ENCODE measurements at regions not wholly inside any gene's neighbourhood (a gene's known extent, or its start where the extent isn't known, plus 50 kb on each side); places are given as distances from the start of the nearest gene placed in this dataset.

GRCh38 chr3:144426366-144426765 is 454.7 kb downstream of the DIPK2A start:
- TF ChIP-seq MAX (IDR thresholded peaks at IDR 0.05): no peak
- TF ChIP-seq TEAD4 (IDR thresholded peaks at IDR 0.05): no peak
- no peak for TF ChIP-seq USF1 (IDR thresholded peaks at IDR 0.05)
- TF ChIP-seq CEBPB (IDR thresholded peaks at IDR 0.05): no peak
- TF ChIP-seq EGR1 (IDR thresholded peaks at IDR 0.05): no peak
- TF ChIP-seq TAF1 (IDR thresholded peaks at IDR 0.05; ENCODE audit: low read depth): no peak
- TF ChIP-seq ZBTB7A (IDR thresholded peaks at IDR 0.05; ENCODE audit: low read depth): no peak
- TF ChIP-seq NFIC (IDR thresholded peaks at IDR 0.05): no peak
- no peak for TF ChIP-seq CREB1 (IDR thresholded peaks at IDR 0.05; ENCODE audit: low read depth)
- no peak for TF ChIP-seq YY1 (IDR thresholded peaks at IDR 0.05; ENCODE audit: low read depth)
- TF ChIP-seq FOXM1 (IDR thresholded peaks at IDR 0.05; ENCODE audit: borderline replicate concordance, low read depth): no peak
- no peak for TF ChIP-seq RAD21 (IDR thresholded peaks at IDR 0.05; ENCODE audit: low read depth)
- no peak for TF ChIP-seq REST (IDR thresholded peaks at IDR 0.05; ENCODE audit: low read depth)
- no peak for TF ChIP-seq TCF12 (IDR thresholded peaks at IDR 0.05; ENCODE audit: low read depth)
- TF ChIP-seq EP300 (IDR thresholded peaks at IDR 0.05; ENCODE audit: borderline replicate concordance): no peak

- no peak for TF ChIP-seq TAF1 (IDR thresholded peaks at IDR 0.05; ENCODE audit: low read depth)
These were observed 455.3 kb downstream of the DIPK2A start for GRCh38 chr3:144426967-144427366.

GRCh38 chr3:144429719-144430121 is 458.1 kb downstream of the DIPK2A start:
- TF ChIP-seq FOXM1 (IDR thresholded peaks at IDR 0.05; ENCODE audit: borderline replicate concordance, low read depth) (no peak), RAD21 (IDR thresholded peaks at IDR 0.05; ENCODE audit: low read depth) (no peak), EGR1 (IDR thresholded peaks at IDR 0.05) (no peak), CEBPB (IDR thresholded peaks at IDR 0.05) (no peak), ZBTB7A (IDR thresholded peaks at IDR 0.05; ENCODE audit: low read depth) (no peak), NFIC (IDR thresholded peaks at IDR 0.05) (no peak), EP300 (IDR thresholded peaks at IDR 0.05; ENCODE audit: borderline replicate concordance) (no peak), MAX (IDR thresholded peaks at IDR 0.05) (no peak), REST (IDR thresholded peaks at IDR 0.05; ENCODE audit: low read depth) (no peak)

- no peak for TF ChIP-seq REST (IDR thresholded peaks at IDR 0.05; ENCODE audit: low read depth)
- TF ChIP-seq FOXM1 (IDR thresholded peaks at IDR 0.05; ENCODE audit: borderline replicate concordance, low read depth): no peak
These were observed 459.5 kb downstream of the DIPK2A start for GRCh38 chr3:144431134-144431533.

- TF ChIP-seq REST (IDR thresholded peaks at IDR 0.05; ENCODE audit: low read depth) (no peak), CREB1 (IDR thresholded peaks at IDR 0.05; ENCODE audit: low read depth) (no peak), NFIC (IDR thresholded peaks at IDR 0.05) (no peak), RAD21 (IDR thresholded peaks at IDR 0.05; ENCODE audit: low read depth) (no peak), EP300 (IDR thresholded peaks at IDR 0.05; ENCODE audit: borderline replicate concordance) (no peak), EGR1 (IDR thresholded peaks at IDR 0.05) (no peak)
These were observed 461.4 kb downstream of the DIPK2A start for GRCh38 chr3:144433006-144433405.
